ENCODE measurements at regions not wholly inside any gene's neighbourhood (a gene's known extent, or its start where the extent isn't known, plus 50 kb on each side); places are given as distances from the start of the nearest gene placed in this dataset.

GRCh38 chr21:33126569-33126968 is 56.6 kb downstream of the OLIG1 start:
- no peak for TF ChIP-seq CTCF (IDR thresholded peaks at IDR 0.05)
- no peak for TF ChIP-seq POLR2AphosphoS5 (IDR thresholded peaks at IDR 0.05)
- no peak for TF ChIP-seq POLR2A (IDR thresholded peaks at IDR 0.05)
- no peak for TF ChIP-seq EP300 (IDR thresholded peaks at IDR 0.05)
